OCI-LY7 (cell line): ENCODE measurements at regions not wholly inside any gene's neighbourhood (a gene's known extent, or its start where the extent isn't known, plus 50 kb on each side); places are given as distances from the start of the nearest gene placed in this dataset.

Experiments
- BruUV-seq: library from RNA; stranded (reverse); fragments of 400-500 nt; replicated peaks from 2 replicates; lab custom pipeline; 2021; lab: Mats Ljungman, UMichigan
- CTCF ChIA-PET: fragments of 300-600 bp; sonication (Branson Sonifier 250); formaldehyde crosslinking; loops from one replicate; lab custom pipeline; 2022; ENCODE audit warnings: antibody characterized with exemption; ENCODE audit not compliant: unreplicated experiment; lab: Charles Lee
- POLR2A ChIA-PET: fragments of 300-600 bp; sonication (Branson Sonifier 250); formaldehyde crosslinking; loops from one replicate; lab custom pipeline; 2022; ENCODE audit warnings: antibody characterized with exemption; lab: Charles Lee
- DNase-seq: peaks from one replicate; pipeline ENCODE4 v3.0.0-alpha.2; 2015; ENCODE audit warnings: low spot score
- H2AFZ ChIP-seq: fragments of 200-600 bp; sonication (generic), shearing (Covaris generic); 2 replicates; pipeline ENCODE4 v1.6.1; 2014; ENCODE audit warnings: mild to moderate bottlenecking, antibody characterized with exemption, low read length, moderate library complexity
- H3K27ac ChIP-seq: fragments of 200-600 bp; sonication (generic); 2 replicates; pipeline ENCODE4 v1.5.1; 2014; ENCODE audit warnings: mixed run types, low read depth, mild to moderate bottlenecking, moderate library complexity, low read length, inconsistent platforms; ENCODE audit not compliant: poor library complexity, severe bottlenecking
- H3K36me3 ChIP-seq: fragments of 200-600 bp; sonication (generic); 2 replicates; pipeline ENCODE4 v1.6.1; 2014; ENCODE audit warnings: mild to moderate bottlenecking, antibody characterized with exemption, low read length, moderate library complexity, mixed read lengths; ENCODE audit not compliant: insufficient read depth
- H3K4me1 ChIP-seq: fragments of 200-600 bp; sonication (generic); 2 replicates; pipeline ENCODE4 v1.5.1; 2014; ENCODE audit warnings: mild to moderate bottlenecking, low read length; ENCODE audit not compliant: insufficient read depth, poor library complexity, severe bottlenecking
- H3K4me2 ChIP-seq: fragments of 200-600 bp; sonication (generic); 2 replicates; pipeline ENCODE4 v1.6.1; 2014; ENCODE audit warnings: mild to moderate bottlenecking, low read length
- H3K4me3 ChIP-seq: fragments of 200-600 bp; sonication (generic); 2 replicates; pipeline ENCODE4 v1.5.1; 2014; ENCODE audit warnings: mild to moderate bottlenecking, low read depth, low read length; ENCODE audit not compliant: poor library complexity, severe bottlenecking
- H3K79me2 ChIP-seq: fragments of 200-600 bp; sonication (generic); 2 replicates; pipeline ENCODE4 v1.6.1; 2016; ENCODE audit warnings: low read depth, mild to moderate bottlenecking, low read length, moderate library complexity, mixed read lengths; ENCODE audit not compliant: insufficient read depth
- H3K9me2 ChIP-seq: fragments of 200-600 bp; sonication (generic); 2 replicates; pipeline ENCODE4 v1.6.1; 2016; ENCODE audit warnings: mild to moderate bottlenecking, low read length, mixed read lengths; ENCODE audit not compliant: insufficient read depth
- H3K9me3 ChIP-seq: fragments of 200-600 bp; sonication (generic); 2 replicates; pipeline ENCODE4 v1.6.1; 2014; ENCODE audit warnings: mild to moderate bottlenecking, mixed run types, low read length, mixed read lengths
- H4K20me1 ChIP-seq: fragments of 200-600 bp; sonication (generic); 2 replicates; pipeline ENCODE4 v1.6.1; 2014; ENCODE audit warnings: mild to moderate bottlenecking, antibody characterized with exemption, low read length, moderate library complexity, mixed read lengths; ENCODE audit not compliant: insufficient read depth
- EZH2phosphoT487 ChIP-seq: fragments of 200-600 bp; sonication (generic); IDR thresholded peaks from 2 replicates; pipeline ENCODE4 v1.6.1; 2018; ENCODE audit warnings: low read depth, borderline replicate concordance, mild to moderate bottlenecking, mixed run types, antibody characterized with exemption, low read length, moderate library complexity, mixed read lengths
- intact Hi-C: fragments of 100-400 bp; cut with micrococcal nuclease; formaldehyde crosslinking; loops from one replicate; pipeline ENCODE4 v1.10.0; 2022; ENCODE audit not compliant: unreplicated experiment
- TF ChIP-seq, protein P1 (sequence below): fragments of 200-600 bp; sonication (generic); conservative IDR thresholded peaks from 2 replicates; pipeline ENCODE4 v1.5.1; 2014; ENCODE audit warnings: mild to moderate bottlenecking, antibody characterized with exemption, low read length, moderate library complexity, mixed read lengths

DNA sequence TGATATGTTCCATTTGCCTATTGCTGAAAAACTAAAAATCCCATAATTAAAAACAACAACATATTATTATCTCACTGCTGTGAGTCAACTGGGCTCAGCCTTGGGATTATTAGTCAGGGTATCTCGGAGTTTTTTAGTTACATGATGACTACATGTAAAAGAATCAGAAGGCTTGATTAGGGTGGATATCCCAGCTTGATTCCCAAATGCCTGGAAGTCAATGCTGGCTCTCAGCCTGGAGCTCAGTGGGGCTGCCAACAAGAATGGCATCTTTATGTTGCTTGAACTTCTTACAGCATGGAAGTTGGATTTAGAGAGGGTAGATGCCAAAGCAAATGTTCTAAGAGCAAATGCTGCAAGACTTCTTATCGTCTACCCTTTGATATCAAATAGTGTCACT is 278.5 kb downstream of the PLOD2 start:
- Histone ChIP-seq H3K27ac (no peak overlapping the region), H3K4me3 (no peak overlapping the region), H4K20me1 (no peaks in the 10 kb centered on the region), H3K4me1 (no peaks in the 10 kb centered on the region), H2AFZ (no peak overlapping the region), H3K4me2 (no peak overlapping the region), H3K79me2 (no peaks in the 10 kb centered on the region), H3K36me3 (no peaks in the 10 kb centered on the region), H3K9me3 (no peaks in the 10 kb centered on the region), H3K9me2 (no peaks in the 10 kb centered on the region)
- ChIA-PET POLR2A (no interaction called here), CTCF (no interaction called here)
- no peak for TF ChIP-seq EZH2phosphoT487
- TF ChIP-seq, protein P1, sequence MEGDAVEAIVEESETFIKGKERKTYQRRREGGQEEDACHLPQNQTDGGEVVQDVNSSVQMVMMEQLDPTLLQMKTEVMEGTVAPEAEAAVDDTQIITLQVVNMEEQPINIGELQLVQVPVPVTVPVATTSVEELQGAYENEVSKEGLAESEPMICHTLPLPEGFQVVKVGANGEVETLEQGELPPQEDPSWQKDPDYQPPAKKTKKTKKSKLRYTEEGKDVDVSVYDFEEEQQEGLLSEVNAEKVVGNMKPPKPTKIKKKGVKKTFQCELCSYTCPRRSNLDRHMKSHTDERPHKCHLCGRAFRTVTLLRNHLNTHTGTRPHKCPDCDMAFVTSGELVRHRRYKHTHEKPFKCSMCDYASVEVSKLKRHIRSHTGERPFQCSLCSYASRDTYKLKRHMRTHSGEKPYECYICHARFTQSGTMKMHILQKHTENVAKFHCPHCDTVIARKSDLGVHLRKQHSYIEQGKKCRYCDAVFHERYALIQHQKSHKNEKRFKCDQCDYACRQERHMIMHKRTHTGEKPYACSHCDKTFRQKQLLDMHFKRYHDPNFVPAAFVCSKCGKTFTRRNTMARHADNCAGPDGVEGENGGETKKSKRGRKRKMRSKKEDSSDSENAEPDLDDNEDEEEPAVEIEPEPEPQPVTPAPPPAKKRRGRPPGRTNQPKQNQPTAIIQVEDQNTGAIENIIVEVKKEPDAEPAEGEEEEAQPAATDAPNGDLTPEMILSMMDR: no peak
- BruUV-seq: no TSS peak
- intact Hi-C loops: no loop called here
- DNase-seq: no peak

DNA sequence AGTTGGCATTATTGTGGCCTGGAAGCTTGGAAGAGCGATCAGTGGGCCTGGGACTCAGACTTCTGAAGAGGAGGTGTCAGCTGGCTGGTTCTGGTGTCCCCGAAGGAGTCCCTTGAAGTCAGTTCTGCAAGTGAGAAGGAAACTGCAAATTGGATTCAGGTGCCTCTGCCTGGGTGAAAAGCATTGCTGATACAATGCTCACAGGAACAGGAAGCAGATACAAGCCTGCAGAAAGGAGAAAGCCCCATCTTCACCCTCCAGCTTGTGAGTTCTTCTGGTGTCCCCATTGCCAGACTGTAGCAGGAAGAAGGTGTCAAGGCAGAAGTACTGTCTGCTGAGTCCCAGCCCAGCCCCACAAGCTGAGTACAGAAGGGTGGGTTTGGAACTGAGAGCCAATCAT is 271.3 kb downstream of the PLOD2 start:
- Histone ChIP-seq H3K79me2 (no peaks in the 10 kb centered on the region), H2AFZ (no peak overlapping the region), H3K9me2 (no peaks in the 10 kb centered on the region), H3K4me1 (no peaks in the 10 kb centered on the region), H3K27ac (no peak overlapping the region), H3K4me3 (no peak overlapping the region), H3K36me3 (no peaks in the 10 kb centered on the region), H4K20me1 (no peaks in the 10 kb centered on the region), H3K4me2 (no peak overlapping the region), H3K9me3 (no peaks in the 10 kb centered on the region)
- ChIA-PET CTCF (no interaction called here), POLR2A (interaction anchor here (0.7 kb wide), 1 partner anchor 113 kb away, joined by 3 read pairs; no protein-coding TSS in a partner anchor)
- intact Hi-C loops: no loop called here
- BruUV-seq: no TSS peak
- TF ChIP-seq, protein P1: no peak
- no peak for TF ChIP-seq EZH2phosphoT487
- DNase-seq: no peak

DNA sequence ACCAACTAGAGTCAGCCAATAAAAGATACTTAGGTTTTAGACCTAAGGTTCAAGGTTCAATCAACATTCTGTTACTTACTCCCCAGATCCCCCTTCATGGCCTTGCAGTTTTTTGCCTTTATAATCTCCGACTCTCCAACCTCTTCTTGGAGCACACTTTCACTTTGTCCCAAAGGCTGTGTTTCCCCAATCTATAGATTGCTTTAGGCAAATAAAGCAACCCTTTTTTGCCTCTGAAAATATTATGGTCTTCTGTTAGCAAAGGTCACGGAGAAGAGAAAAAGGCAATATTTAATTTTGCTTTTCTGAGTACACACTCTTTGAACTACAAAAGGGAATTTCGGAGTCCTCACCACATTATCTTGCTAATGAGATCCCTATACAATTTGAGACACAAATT is 268.1 kb downstream of the PLOD2 start:
- Histone ChIP-seq H3K36me3 (no peaks in the 10 kb centered on the region), H3K9me2 (no peaks in the 10 kb centered on the region), H3K4me2 (no peak overlapping the region), H3K9me3 (no peaks in the 10 kb centered on the region), H3K4me1 (no peaks in the 10 kb centered on the region), H2AFZ (no peak overlapping the region), H3K27ac (no peak overlapping the region), H3K79me2 (no peaks in the 10 kb centered on the region), H4K20me1 (no peaks in the 10 kb centered on the region), H3K4me3 (no peak overlapping the region)
- ChIA-PET POLR2A (no interaction called here), CTCF (no interaction called here)
- TF ChIP-seq EZH2phosphoT487: no peak
- TF ChIP-seq, protein P1: no peak
- no TSS peak for BruUV-seq
- intact Hi-C loops: no loop called here
- DNase-seq: no peak
